ENCODE measurements at regions not wholly inside any gene's neighbourhood (a gene's known extent, or its start where the extent isn't known, plus 50 kb on each side); places are given as distances from the start of the nearest gene placed in this dataset.

GRCh38 chr5:124641154-124641792, 105.2 kb downstream of the ZNF608 start:
- TF ChIP-seq, protein P1, sequence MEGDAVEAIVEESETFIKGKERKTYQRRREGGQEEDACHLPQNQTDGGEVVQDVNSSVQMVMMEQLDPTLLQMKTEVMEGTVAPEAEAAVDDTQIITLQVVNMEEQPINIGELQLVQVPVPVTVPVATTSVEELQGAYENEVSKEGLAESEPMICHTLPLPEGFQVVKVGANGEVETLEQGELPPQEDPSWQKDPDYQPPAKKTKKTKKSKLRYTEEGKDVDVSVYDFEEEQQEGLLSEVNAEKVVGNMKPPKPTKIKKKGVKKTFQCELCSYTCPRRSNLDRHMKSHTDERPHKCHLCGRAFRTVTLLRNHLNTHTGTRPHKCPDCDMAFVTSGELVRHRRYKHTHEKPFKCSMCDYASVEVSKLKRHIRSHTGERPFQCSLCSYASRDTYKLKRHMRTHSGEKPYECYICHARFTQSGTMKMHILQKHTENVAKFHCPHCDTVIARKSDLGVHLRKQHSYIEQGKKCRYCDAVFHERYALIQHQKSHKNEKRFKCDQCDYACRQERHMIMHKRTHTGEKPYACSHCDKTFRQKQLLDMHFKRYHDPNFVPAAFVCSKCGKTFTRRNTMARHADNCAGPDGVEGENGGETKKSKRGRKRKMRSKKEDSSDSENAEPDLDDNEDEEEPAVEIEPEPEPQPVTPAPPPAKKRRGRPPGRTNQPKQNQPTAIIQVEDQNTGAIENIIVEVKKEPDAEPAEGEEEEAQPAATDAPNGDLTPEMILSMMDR (IDR thresholded peaks at IDR 0.05; ENCODE audit: low read depth, low read length, missing control alignments): no peak
- in situ Hi-C loops (cut with HindIII; ENCODE audit: low sequenced_read_pairs): no loop called here
- DNase-seq (ENCODE audit: low read depth): no peak
- no peak overlapping the region for H3K4me3 ChIP-seq (ENCODE audit: low read depth, low read length)

GRCh38 chr5:124639095-124639665, 107.3 kb downstream of the ZNF608 start:
- in situ Hi-C loops (cut with HindIII; ENCODE audit: low sequenced_read_pairs): no loop called here
- H3K4me3 ChIP-seq (ENCODE audit: low read depth, low read length): no peak overlapping the region
- DNase-seq (ENCODE audit: low read depth): no peak
- TF ChIP-seq, protein P1 (IDR thresholded peaks at IDR 0.05; ENCODE audit: low read depth, low read length, missing control alignments): no peak

DNA sequence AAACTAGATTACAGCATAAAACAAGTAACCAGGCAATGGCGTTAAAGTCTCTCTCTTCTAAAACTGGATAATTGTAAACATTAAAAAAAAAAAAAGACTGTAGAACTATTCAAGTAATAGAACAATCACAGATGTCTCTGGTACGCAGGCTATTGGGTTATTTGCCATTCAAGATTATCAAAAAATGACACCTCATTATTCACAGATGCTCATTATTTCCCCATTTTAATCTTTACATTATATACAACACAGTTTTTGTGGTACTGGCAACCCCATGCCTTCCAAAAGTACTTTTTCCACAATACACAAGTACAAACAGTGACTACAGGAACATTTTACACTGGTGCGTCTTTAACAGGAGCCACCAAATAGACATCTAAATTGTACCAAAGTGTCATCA, 109.4 kb downstream of the ZNF608 start:
- TF ChIP-seq, protein P1 (IDR thresholded peaks at IDR 0.05; ENCODE audit: low read depth, low read length, missing control alignments): no peak
- H3K4me3 ChIP-seq (ENCODE audit: low read depth, low read length): no peak overlapping the region
- in situ Hi-C loops (cut with HindIII; ENCODE audit: low sequenced_read_pairs): no loop called here
- DNase-seq (ENCODE audit: low read depth): no peak

GRCh38 chr5:124634741-124635323, 111.6 kb downstream of the ZNF608 start:
- DNase-seq (ENCODE audit: low read depth): no peak
- TF ChIP-seq, protein P1 (IDR thresholded peaks at IDR 0.05; ENCODE audit: low read depth, low read length, missing control alignments): no peak
- no peak overlapping the region for H3K4me3 ChIP-seq (ENCODE audit: low read depth, low read length)
- in situ Hi-C loops (cut with HindIII; ENCODE audit: low sequenced_read_pairs): no loop called here

- no peak overlapping the region for H3K4me3 ChIP-seq (ENCODE audit: low read depth, low read length)
- in situ Hi-C loops (cut with HindIII; ENCODE audit: low sequenced_read_pairs): no loop called here
- TF ChIP-seq, protein P1 (IDR thresholded peaks at IDR 0.05; ENCODE audit: low read depth, low read length, missing control alignments): no peak
- DNase-seq (ENCODE audit: low read depth): no peak
Measured at GRCh38 chr5:124634228-124634739, 112.2 kb downstream of the ZNF608 start.

DNA sequence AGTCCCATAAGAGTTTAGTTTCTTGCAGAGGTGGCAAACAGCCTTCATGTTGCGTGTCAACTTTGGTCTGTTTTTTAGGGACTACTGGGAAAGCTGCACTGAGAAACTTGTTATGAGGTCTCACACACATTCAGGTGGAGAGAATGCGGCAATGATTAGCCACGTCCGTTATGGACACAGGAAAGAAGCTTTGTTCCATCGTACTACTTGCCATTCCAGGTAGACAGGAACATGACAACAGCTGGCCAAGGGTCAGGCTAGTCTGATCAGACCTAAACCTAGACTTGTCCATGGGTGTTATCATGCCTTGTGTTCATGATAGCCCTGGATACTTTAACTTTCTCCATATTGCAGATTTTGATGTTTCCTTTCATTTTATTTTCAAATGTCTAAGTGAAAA, 113.2 kb downstream of the ZNF608 start:
- TF ChIP-seq, protein P1 (IDR thresholded peaks at IDR 0.05; ENCODE audit: low read depth, low read length, missing control alignments): no peak
- H3K4me3 ChIP-seq (ENCODE audit: low read depth, low read length): no peak overlapping the region
- DNase-seq (ENCODE audit: low read depth): no peak
- in situ Hi-C loops (cut with HindIII; ENCODE audit: low sequenced_read_pairs): no loop called here
